C4-2B (cell line): ENCODE measurements at regions not wholly inside any gene's neighbourhood (a gene's known extent, or its start where the extent isn't known, plus 50 kb on each side); places are given as distances from the start of the nearest gene placed in this dataset.

ENCODE experiments used
- H3K27ac ChIP-seq: fragments of 450-650 bp; 2 replicates; pipeline ENCODE4 v1.5.1; 2017
- ZFX ChIP-seq: fragments of 450-650 bp; IDR thresholded peaks from 2 replicates; pipeline ENCODE4 v1.6.1; 2017
- TF ChIP-seq, protein P1 (sequence below): fragments of 450-650 bp; conservative IDR thresholded peaks from 2 replicates; pipeline ENCODE4 v1.5.1; 2017; ENCODE audit warnings: mild to moderate bottlenecking

DNA sequence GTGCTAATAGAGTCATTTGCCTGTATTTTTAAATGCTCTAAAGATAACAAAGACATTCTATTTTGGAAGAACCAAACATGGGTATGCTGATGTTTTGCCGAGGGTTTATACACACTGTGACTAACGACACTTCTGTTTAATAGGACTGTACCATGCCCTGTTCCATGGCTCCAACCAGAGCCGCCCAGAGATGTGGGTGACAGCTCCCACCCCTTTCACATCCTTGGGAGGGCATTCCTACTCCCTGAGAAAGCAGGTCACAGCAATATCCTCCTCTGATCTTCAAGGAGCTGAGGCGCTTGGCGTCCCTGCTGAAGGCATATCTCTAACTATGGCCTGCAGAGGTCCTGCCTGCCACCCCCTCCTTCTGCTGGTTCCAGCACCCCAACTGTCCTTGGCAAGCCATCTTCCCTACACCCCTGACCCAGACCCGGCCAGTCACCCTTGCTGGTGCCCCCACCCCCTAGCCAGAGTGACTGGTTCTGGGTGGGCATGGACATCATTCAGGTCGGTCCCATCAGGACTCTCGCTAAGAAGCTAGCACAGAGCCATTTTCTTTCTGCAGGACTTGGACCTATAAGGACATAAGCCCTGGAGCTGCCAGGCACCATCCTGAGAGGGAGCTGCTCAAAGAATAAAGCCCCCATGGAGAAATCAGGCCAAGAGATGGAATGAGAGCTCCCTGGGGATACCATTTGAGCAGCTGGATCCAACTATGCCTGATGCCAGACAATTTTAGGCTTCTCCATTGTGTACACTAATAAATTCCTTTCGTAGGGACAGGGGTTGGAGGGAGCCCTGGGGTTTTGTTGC, 381.3 kb downstream of the CTTN start:
- no peak overlapping the region for H3K27ac ChIP-seq
- no peak for TF ChIP-seq ZFX
- TF ChIP-seq, protein P1, sequence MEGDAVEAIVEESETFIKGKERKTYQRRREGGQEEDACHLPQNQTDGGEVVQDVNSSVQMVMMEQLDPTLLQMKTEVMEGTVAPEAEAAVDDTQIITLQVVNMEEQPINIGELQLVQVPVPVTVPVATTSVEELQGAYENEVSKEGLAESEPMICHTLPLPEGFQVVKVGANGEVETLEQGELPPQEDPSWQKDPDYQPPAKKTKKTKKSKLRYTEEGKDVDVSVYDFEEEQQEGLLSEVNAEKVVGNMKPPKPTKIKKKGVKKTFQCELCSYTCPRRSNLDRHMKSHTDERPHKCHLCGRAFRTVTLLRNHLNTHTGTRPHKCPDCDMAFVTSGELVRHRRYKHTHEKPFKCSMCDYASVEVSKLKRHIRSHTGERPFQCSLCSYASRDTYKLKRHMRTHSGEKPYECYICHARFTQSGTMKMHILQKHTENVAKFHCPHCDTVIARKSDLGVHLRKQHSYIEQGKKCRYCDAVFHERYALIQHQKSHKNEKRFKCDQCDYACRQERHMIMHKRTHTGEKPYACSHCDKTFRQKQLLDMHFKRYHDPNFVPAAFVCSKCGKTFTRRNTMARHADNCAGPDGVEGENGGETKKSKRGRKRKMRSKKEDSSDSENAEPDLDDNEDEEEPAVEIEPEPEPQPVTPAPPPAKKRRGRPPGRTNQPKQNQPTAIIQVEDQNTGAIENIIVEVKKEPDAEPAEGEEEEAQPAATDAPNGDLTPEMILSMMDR = no peak

DNA sequence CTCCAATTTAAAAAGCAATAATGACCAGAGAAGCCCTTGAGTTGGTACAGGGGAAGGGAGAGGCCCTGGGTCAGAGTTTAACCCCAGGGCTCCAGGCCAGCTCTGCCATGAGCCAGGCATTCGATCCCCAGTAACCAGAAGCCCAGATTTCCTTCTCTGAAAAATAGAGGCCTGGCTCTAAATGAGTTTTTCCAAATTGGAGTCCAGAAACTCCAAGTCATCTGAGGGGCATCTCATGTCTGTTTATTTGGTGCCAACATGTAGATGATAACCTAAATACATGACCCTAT, 381.9 kb downstream of the CTTN start:
- no peak for TF ChIP-seq ZFX
- TF ChIP-seq, protein P1 = no peak
- no peak overlapping the region for H3K27ac ChIP-seq

DNA sequence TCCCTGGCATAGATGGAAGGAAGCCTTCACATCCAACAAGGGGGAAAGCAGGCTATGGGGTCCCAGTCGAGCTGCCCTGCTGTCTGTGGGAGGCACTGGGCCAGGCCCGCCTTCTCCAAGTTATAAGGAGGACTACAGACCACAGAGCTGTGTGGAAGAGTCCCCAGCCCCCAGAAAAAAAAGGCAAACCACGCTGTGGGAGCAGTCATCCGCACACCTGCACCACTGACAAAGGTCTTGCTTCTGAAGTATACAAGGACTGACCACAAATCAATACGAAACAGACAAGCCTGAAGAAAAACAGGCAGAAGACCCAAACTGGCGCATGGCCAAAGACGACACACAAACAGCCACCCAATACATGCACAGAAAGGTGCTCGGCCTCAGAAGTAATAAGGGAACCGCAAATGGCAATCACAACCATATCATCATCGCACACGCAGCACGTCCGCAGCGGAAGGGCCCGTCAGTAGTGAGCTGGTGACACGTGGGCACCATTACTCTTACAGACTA, 384.1 kb downstream of the CTTN start:
- no peak for TF ChIP-seq ZFX
- no peak overlapping the region for H3K27ac ChIP-seq

DNA sequence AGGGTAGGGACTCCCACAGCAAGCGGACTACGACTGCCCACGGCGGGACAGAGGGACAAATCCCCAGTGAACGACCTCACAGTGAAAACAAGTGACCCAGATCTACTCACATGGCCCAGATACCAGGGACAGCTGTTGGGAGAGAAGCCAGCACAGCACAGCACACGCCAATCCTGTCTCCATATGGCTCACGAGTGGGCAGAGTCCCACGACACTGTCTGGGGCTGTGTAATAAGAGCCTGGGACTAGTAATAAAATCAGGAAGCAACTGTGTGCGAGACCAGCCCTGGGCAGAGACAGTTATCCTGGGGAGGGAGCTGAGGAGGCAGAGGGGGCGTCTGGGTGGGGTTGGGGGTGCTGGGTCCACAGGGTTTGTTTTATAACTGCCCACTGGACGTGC, 385.0 kb downstream of the CTTN start:
- H3K27ac ChIP-seq = no peak overlapping the region
- no peak for TF ChIP-seq ZFX
- TF ChIP-seq, protein P1 = no peak

DNA sequence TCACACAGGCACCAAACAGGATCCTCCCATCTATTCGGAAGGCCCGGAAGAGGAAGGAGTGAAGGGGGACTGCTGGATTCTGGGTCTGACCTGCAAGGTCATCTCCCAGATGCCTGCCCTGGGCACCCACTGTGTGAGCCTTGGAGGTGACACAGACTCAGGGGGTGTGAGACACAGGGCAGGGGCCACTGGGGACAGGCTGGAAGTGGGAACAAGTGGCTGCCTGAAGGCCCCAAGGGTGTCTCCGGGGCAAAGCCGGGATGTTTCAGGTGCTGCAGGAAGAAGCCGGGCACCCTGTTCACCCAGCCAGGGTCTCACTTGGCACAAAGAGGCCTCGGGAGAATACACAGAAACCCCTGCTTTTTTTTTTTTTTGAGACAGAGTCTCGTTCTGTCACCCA, 385.5 kb downstream of the CTTN start:
- TF ChIP-seq ZFX = no peak
- TF ChIP-seq, protein P1 = no peak
- H3K27ac ChIP-seq = no peak overlapping the region

- no peak overlapping the region for H3K27ac ChIP-seq
- no peak for TF ChIP-seq ZFX
- TF ChIP-seq, protein P1 = no peak
Measured at GRCh38 chr11:70785372-70785771, 387.0 kb downstream of the CTTN start.

DNA sequence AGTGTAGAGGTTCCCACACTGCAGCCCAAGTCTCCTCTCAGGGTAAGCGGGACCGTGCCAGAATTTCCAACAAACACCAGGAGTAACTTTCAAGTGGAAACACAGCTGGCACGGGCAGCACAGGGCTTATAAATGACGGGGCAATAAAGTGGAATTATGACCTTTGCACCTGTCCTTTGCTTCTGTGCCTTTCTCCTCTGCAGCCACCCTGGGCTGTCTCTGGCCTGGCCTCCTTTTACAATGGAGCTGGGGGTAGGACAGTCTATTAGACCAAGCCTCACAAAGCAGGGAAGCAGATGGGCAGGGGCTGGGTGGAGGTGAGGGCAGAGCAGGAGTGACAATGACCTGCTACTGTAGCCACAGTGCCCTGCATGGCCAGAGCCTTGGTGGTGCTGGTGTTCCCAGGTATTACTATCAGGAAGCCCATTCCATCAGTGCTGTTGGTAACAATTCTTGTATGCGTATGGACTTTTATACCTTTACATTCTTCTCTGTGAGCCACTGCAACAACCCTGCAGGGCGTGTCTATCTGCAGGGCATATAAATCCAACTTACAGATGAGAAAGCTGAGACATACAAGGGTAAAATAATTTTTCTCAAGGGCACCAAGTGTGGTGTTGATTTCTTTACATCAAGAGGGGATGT, 387.8 kb downstream of the CTTN start:
- no peak overlapping the region for H3K27ac ChIP-seq
- TF ChIP-seq ZFX = no peak
- TF ChIP-seq, protein P1 = no peak
